ENCODE measurements at regions not wholly inside any gene's neighbourhood (a gene's known extent, or its start where the extent isn't known, plus 50 kb on each side); places are given as distances from the start of the nearest gene placed in this dataset.
"Not testable (repeated sequence)": the region's sequence is repeated elsewhere in the genome, so short reads cannot be mapped to it uniquely, and the experiment has no call there.

DNA sequence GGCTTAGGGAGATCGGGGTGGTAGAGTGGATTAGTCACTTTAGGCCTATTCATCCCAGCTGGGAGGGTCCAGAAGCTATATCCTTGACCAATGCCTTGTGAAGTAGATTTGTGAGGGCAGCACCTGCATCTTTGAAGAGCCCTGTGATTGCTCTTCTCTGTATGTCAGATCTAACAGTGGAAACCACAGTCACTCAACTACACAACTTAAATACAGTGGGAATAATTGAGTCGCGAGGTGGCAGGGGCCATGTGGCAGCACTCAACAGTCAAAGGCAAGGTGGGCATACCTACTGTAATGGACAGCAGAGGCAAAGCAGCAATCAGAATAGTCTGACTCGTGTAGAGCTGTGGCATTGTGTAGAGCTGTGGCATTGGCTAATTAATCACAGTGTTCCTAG lies 202.1 kb upstream of the KIF2A start:
- TF ChIP-seq CTCF (IDR thresholded peaks at IDR 0.05); POLR2A (IDR thresholded peaks at IDR 0.05); POLR2AphosphoS5 (IDR thresholded peaks at IDR 0.05; ENCODE audit: insufficient read depth in 1 of 2, low read depth in 1 of 2): not testable (repeated sequence)

Measured in vagina (tissue), 2 donors.